ENCODE measurements at regions not wholly inside any gene's neighbourhood (a gene's known extent, or its start where the extent isn't known, plus 50 kb on each side); places are given as distances from the start of the nearest gene placed in this dataset.

DNA sequence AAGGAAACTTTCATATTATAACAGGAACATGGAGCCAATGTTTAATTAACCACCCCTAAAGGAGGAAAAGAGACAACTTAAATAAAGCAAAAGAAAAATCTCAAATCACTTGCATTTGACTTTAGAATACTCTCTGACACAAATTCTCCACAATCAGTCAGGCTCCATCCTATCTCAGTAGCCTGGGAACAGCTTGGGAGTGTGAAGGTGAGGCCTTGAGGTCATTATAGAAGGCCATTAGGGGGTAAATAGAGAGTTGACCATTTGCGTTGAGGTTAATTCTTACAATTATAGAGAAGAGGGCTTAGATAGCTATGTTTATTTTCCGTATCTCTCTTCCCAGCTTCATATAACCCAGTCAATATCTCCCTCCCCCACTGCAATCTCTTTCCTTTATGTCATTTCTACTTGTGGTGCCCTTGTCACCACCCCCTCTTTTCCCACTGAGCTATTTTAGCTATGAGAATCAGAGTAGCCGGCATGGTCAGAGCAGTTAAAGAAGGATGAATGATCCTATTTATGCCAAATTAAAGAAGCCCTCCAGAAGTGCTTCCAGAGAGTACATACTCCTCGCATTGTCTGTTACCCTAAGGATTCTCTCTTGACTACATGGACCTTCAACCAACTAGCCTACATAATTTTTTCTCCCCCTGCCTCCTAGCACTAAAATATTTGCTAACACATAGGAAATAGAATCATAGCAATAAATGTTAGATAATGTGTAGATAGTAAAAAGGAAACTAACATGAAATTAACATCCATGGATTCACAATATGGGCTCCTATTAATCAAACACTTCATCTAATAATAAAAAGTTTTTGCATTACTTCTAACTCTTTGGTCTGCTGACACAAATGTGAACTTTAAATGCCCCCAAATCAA lies 135.2 kb upstream of the KRR1 start:
- no peak for TF ChIP-seq GATA3 (IDR thresholded peaks at IDR 0.05; ENCODE audit: low read depth, low read length)
- no peak for TF ChIP-seq GATA2 (IDR thresholded peaks at IDR 0.05; ENCODE audit: low read depth, low read length)

Measured in SH-SY5Y (cell line).